GM12872 (cell line): ENCODE measurements at regions not wholly inside any gene's neighbourhood (a gene's known extent, or its start where the extent isn't known, plus 50 kb on each side); places are given as distances from the start of the nearest gene placed in this dataset.

Experiments used
- CTCF ChIP-seq: IDR thresholded peaks from 3 replicates; pipeline ENCODE4 v1.5.1; 2011; ENCODE audit warnings: low read depth, mild to moderate bottlenecking, low read length, moderate library complexity; ENCODE audit not compliant: insufficient read depth

- no peak for TF ChIP-seq CTCF
Measured at GRCh38 chr4:137700751-137701150, 168.5 kb upstream of the PCDH18 start.

GRCh38 chr4:137700072-137700471 is 167.8 kb upstream of the PCDH18 start:
- no peak for TF ChIP-seq CTCF

- no peak for TF ChIP-seq CTCF
Measured at GRCh38 chr4:137694138-137694537, 161.8 kb upstream of the PCDH18 start.

DNA sequence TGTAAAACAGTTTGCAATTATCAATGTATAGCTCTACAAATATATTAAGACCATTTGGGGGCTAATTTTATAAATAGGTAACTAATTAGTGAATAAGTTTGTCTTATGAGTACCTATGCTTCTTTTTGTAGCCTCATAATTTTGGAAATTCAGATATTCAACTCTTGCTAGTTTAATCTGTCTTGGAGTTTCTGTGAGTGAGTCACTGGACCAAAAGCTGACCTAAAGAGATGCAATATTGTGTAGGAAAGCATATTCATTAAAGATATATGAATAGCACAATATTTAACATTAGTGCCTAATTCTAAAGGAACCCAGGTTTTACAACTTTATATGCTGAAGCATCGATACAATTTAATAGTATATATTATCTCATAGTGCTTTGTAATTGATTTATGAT is 161.3 kb upstream of the PCDH18 start:
- TF ChIP-seq CTCF, result no peak

DNA sequence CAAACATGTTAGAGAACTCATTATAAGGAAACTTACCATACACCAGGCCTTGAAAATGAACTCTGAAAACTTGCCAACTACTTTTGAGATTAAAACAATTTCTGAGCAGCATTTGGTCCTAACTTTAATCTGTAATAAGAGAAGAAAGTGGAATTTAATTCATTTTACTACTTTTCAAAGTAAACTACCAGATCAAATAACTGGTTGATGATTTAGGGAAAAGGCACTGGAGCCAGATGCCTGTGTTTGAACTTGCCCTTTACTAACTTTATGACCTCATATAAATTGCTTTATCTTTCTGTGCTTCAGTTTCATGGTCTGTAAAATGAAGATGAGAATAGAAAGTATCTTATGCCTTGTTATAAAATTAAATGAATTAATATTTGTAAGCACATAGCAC is 159.9 kb upstream of the PCDH18 start:
- TF ChIP-seq CTCF, result no peak

- no peak for TF ChIP-seq CTCF
Measured at GRCh38 chr4:137688651-137689050, 156.4 kb upstream of the PCDH18 start.

DNA sequence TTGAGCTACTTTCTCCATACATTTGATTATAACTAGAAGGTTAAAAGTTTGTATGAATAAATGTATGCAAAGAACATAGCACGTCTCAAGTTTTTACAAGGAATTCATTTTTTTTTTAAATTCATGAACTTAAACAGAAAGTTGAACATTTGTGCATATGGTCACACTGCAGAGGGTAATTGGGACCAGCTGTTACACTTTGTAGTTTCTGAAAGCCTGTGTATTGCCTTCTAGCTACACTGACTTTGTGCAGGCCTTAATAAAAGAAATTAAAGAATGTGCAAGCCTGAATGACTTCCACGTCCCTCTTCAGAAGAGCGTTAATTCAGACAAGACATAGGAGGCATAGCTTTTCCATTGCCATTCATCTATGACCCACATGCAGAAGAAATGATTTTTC is 153.1 kb upstream of the PCDH18 start:
- no peak for TF ChIP-seq CTCF

DNA sequence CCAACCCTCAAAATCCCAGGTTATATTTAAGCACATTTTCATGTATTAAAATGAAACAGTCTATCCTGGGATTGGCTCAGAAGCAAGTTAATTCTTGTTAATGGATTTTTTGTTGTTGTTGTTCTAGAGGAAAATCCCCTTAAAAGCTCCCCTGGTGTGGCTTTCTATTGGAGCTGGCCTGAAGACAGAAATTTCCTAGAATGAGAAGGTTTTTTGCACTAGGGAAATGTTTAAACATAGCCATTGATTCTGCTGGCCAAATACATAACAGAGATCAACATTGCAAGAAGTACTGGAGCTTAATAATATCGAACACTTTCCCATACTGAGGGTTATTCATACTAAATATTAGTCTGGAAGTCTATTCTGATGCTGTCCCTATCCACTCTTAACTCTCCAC is 148.8 kb upstream of the PCDH18 start:
- TF ChIP-seq CTCF, result no peak
